HG03095 (cell line): ENCODE measurements at regions not wholly inside any gene's neighbourhood (a gene's known extent, or its start where the extent isn't known, plus 50 kb on each side); places are given as distances from the start of the nearest gene placed in this dataset.
"Not testable (repeated sequence)": the region's sequence is repeated elsewhere in the genome, so short reads cannot be mapped to it uniquely, and the experiment has no call there.

Experiments
- ATAC-seq: cut with Tn5 transposase; IDR thresholded peaks from one replicate; pipeline ENCODE4 v1.9.1; 2021; ENCODE audit warnings: moderate library complexity; ENCODE audit not compliant: unreplicated experiment

GRCh38 chr16:62794724-62795123 is 758.5 kb upstream of the CDH8 start:
- ATAC-seq: no peak

- ATAC-seq: not testable (repeated sequence)
These were observed 743.8 kb upstream of the CDH8 start for GRCh38 chr16:62780081-62780480.

GRCh38 chr16:62764572-62764971 is 728.3 kb upstream of the CDH8 start:
- no peak for ATAC-seq

GRCh38 chr16:62760398-62760797 is 724.2 kb upstream of the CDH8 start:
- ATAC-seq: no peak

- ATAC-seq: no peak
These were observed 719.7 kb upstream of the CDH8 start for GRCh38 chr16:62755938-62756337.

- no peak for ATAC-seq
These were observed 716.6 kb upstream of the CDH8 start for GRCh38 chr16:62752854-62753253.

- ATAC-seq: no peak
These were observed 715.0 kb upstream of the CDH8 start for GRCh38 chr16:62751218-62751617.

- no peak for ATAC-seq
These were observed 705.5 kb upstream of the CDH8 start for GRCh38 chr16:62741692-62742091.

GRCh38 chr16:62738666-62739460 is 702.6 kb upstream of the CDH8 start:
- ATAC-seq: no peak

- no peak for ATAC-seq
These were observed 695.9 kb upstream of the CDH8 start for GRCh38 chr16:62732092-62732491.

GRCh38 chr16:62724670-62725269 is 688.5 kb upstream of the CDH8 start:
- ATAC-seq: not testable (repeated sequence)

GRCh38 chr16:62720651-62721050 is 684.4 kb upstream of the CDH8 start:
- no peak for ATAC-seq

- ATAC-seq: no peak
These were observed 680.8 kb upstream of the CDH8 start for GRCh38 chr16:62717026-62717425.

- no peak for ATAC-seq
These were observed 679.5 kb upstream of the CDH8 start for GRCh38 chr16:62715701-62716100.

GRCh38 chr16:62712566-62712965 is 676.3 kb upstream of the CDH8 start:
- ATAC-seq: no peak

- no peak for ATAC-seq
These were observed 675.6 kb upstream of the CDH8 start for GRCh38 chr16:62711797-62712196.

- ATAC-seq: no peak
These were observed 673.6 kb upstream of the CDH8 start for GRCh38 chr16:62709794-62710193.

GRCh38 chr16:62701426-62701825 is 665.2 kb upstream of the CDH8 start:
- no peak for ATAC-seq

GRCh38 chr16:62700426-62701294 is 664.4 kb upstream of the CDH8 start:
- no peak for ATAC-seq

GRCh38 chr16:62692685-62693084 is 656.4 kb upstream of the CDH8 start:
- no peak for ATAC-seq

GRCh38 chr16:62681819-62682218 is 645.6 kb upstream of the CDH8 start:
- no peak for ATAC-seq

- no peak for ATAC-seq
These were observed 642.6 kb upstream of the CDH8 start for GRCh38 chr16:62678796-62679195.
